A549 (cell line): ENCODE measurements at regions not wholly inside any gene's neighbourhood (a gene's known extent, or its start where the extent isn't known, plus 50 kb on each side); places are given as distances from the start of the nearest gene placed in this dataset.

Experiments used
- ATAC-seq, 2 experiments: fragments of 200-7000 bp in 1 of 2; fragments of >200 bp in 1 of 2; cut with Nextera tagmentation in 1 of 2; cut with Tn5 transposase in 1 of 2; 3 replicates each; pipeline versions ENCODE4 v1.8.0 to v1.9.1; 2018 to 2020; ENCODE audit warnings: mild to moderate bottlenecking in 1 of 2, moderate library complexity in 1 of 2
- CTCF ChIA-PET: fragments of 300-600 bp; sonication (Branson Sonifier 250); formaldehyde crosslinking; extraction: SDS; loops from one replicate; lab custom pipeline; 2021; ENCODE audit warnings: antibody characterized with exemption, inconsistent platforms; lab: Yijun Ruan, JAX
- POLR2A ChIA-PET: fragments of 350-600 bp; formaldehyde crosslinking; extraction: SDS; loops from one replicate; lab custom pipeline; 2021; ENCODE audit warnings: antibody characterized with exemption, inconsistent platforms; lab: Yijun Ruan, JAX
- DNase-seq, 2 experiments: peaks; one replicate each; pipeline versions ENCODE4 v3.0.0 to v3.0.0-alpha.2; 2011 to 2016; ENCODE audit warnings: low read depth in 1 of 2, low spot score in 1 of 2
- FAIRE-seq: peaks from 2 replicates; lab custom pipeline; 2011; peaks lifted over from hg19 to GRCh38; lab: Jason Lieb, UNC
- H3K27ac ChIP-seq, 2 experiments: fragments of >200 bp; sonication (Bioruptor Twin); formaldehyde crosslinking; 3 replicates each; pipeline ENCODE4 v1.5.1; 2016 to 2017
- H3K4me1 ChIP-seq: fragments of >200 bp; sonication (Bioruptor Twin); formaldehyde crosslinking; 3 replicates; pipeline ENCODE4 v1.6.1; 2016
- H3K4me2 ChIP-seq: fragments of >200 bp; sonication (Bioruptor Twin); formaldehyde crosslinking; 3 replicates; pipeline ENCODE4 v1.6.1; 2016
- H3K4me3 ChIP-seq: fragments of >200 bp; sonication (Bioruptor Twin); formaldehyde crosslinking; 3 replicates; pipeline ENCODE4 v1.5.1; 2016
- H3K9me3 ChIP-seq: fragments of >200 bp; sonication (Bioruptor Twin); formaldehyde crosslinking; 3 replicates; pipeline ENCODE4 v1.6.1; 2016
- ATOH8 ChIP-seq: fragments of 250-450 bp; sonication (Bioruptor Pico); IDR thresholded peaks from 2 replicates; pipeline ENCODE4 v1.5.0; 2020; ENCODE audit warnings: low read depth, mild to moderate bottlenecking, moderate library complexity
- CBX2 ChIP-seq: fragments of 200-600 bp; sonication (generic); IDR thresholded peaks from 2 replicates; pipeline ENCODE4 v1.6.1; 2016; ENCODE audit warnings: low read depth, mild to moderate bottlenecking, borderline replicate concordance
- CTCF ChIP-seq: fragments of >200 bp; sonication (Bioruptor Twin); formaldehyde crosslinking; IDR thresholded peaks from 3 replicates; pipeline ENCODE4 v1.5.1; 2016
- EHMT2 ChIP-seq: fragments of 200-600 bp; sonication (generic); IDR thresholded peaks from 2 replicates; pipeline ENCODE4 v1.6.1; 2016; ENCODE audit warnings: antibody characterized with exemption, low read depth, mild to moderate bottlenecking, moderate library complexity
- ELK1 ChIP-seq: fragments of 150-350 bp; IDR thresholded peaks from 2 replicates; pipeline ENCODE4 v1.6.1; 2014; ENCODE audit warnings: low read depth, mild to moderate bottlenecking, low read length
- EP300 ChIP-seq, 2 experiments: fragments of >200 bp; sonication (Bioruptor Twin); formaldehyde crosslinking; IDR thresholded peaks; 2 replicates in 1 of 2; 3 replicates in 1 of 2; pipeline ENCODE4 v1.6.1; 2016 to 2017
- FOSB ChIP-seq: fragments of 250-450 bp; sonication (Bioruptor Pico); IDR thresholded peaks from 2 replicates; pipeline ENCODE4 v1.5.0; 2020; ENCODE audit warnings: mild to moderate bottlenecking, moderate library complexity
- FOSL2 ChIP-seq, 2 experiments: fragments of 450-650 bp in 1 of 2; fragments of >200 bp in 1 of 2; sonication (Bioruptor Twin) in 1 of 2; formaldehyde crosslinking; IDR thresholded peaks; 2 replicates each; pipeline versions ENCODE4 v1.5.0 to v1.6.1; 2016 to 2020; ENCODE audit warnings: mild to moderate bottlenecking in 1 of 2, moderate library complexity in 1 of 2
- FOXS1 ChIP-seq: fragments of 250-450 bp; sonication (Bioruptor Pico); IDR thresholded peaks from 2 replicates; pipeline ENCODE4 v1.5.0; 2020; ENCODE audit warnings: mild to moderate bottlenecking, moderate library complexity
- HES2 ChIP-seq: fragments of >200 bp; sonication (Bioruptor Twin); formaldehyde crosslinking; IDR thresholded peaks from 2 replicates; pipeline ENCODE4 v1.6.1; 2016
- HMGXB4 ChIP-seq: fragments of 250-450 bp; sonication (Bioruptor Pico); IDR thresholded peaks from 2 replicates; pipeline ENCODE4 v1.5.0; 2021; ENCODE audit warnings: mild to moderate bottlenecking, moderate library complexity, borderline replicate concordance
- JUNB ChIP-seq: fragments of >200 bp; sonication (Bioruptor Twin); formaldehyde crosslinking; IDR thresholded peaks from 2 replicates; pipeline ENCODE4 v1.6.1; 2016
- MYC ChIP-seq: IDR thresholded peaks from 2 replicates; pipeline ENCODE4 v1.6.1; 2012; ENCODE audit warnings: mild to moderate bottlenecking, inconsistent platforms, low read length, improper control_type of control experiment, borderline replicate concordance
- PBX3 ChIP-seq: IDR thresholded peaks from 2 replicates; pipeline ENCODE4 v1.6.1; 2012
- RAD21 ChIP-seq, 2 experiments: fragments of >200 bp in 1 of 2; sonication (Bioruptor Twin) in 1 of 2; formaldehyde crosslinking in 1 of 2; IDR thresholded peaks in 1 of 2; conservative IDR thresholded peaks in 1 of 2; 2 replicates in 1 of 2; 3 replicates in 1 of 2; pipeline ENCODE4 v1.6.1; 2012 to 2018; ENCODE audit warnings: inconsistent platforms in 1 of 2
- RARB ChIP-seq: fragments of 250-450 bp; sonication (Bioruptor Pico); IDR thresholded peaks from 2 replicates; pipeline ENCODE4 v1.8.0; 2021; ENCODE audit warnings: mild to moderate bottlenecking, moderate library complexity
- SMC3 ChIP-seq: fragments of >200 bp; sonication (Bioruptor Twin); formaldehyde crosslinking; IDR thresholded peaks from 3 replicates; pipeline ENCODE4 v1.6.1; 2018; ENCODE audit warnings: inconsistent platforms
- WGBS: methylation state at CpG from one replicate; pipeline ENCODE4 v1.1.6; 2017; ENCODE audit errors: missing lambda C conversion rate; 5-methylcytosine and 5-hydroxymethylcytosine counted together

GRCh38 chr3:35900079-35900478, 260.8 kb downstream of the ARPP21 start (continued):
- TF ChIP-seq CTCF: no peak
- no peak for TF ChIP-seq HMGXB4

GRCh38 chr3:35908366-35909232, 269.3 kb downstream of the ARPP21 start:
- CTCF ChIA-PET: interaction anchor here (0.6 to 3.0 kb wide), 35 partner anchors 10 to 1931 kb away, joined by 3 to 14 read pairs (median 3); no protein-coding TSS in a partner anchor
- Histone ChIP-seq H3K4me2 (no peak overlapping the region), H3K4me3 (no peak overlapping the region), H3K4me1 (no peaks in the 10 kb centered on the region), H3K9me3 (no peaks in the 10 kb centered on the region), H3K27ac (no peak overlapping the region)
- ATAC-seq (peak; percentile 73 to 86; a peak in 5 of 6 replicates), DNase-seq (peak; percentile 18 to 78), FAIRE-seq (peak; percentile 84)
- TF ChIP-seq SMC3 (peak; percentile 92), CBX2 (no peak), CTCF (peak; percentile 84), RAD21 (conservative IDR thresholded peaks at IDR 0.05 in 1 of 2, IDR thresholded peaks at IDR 0.05 in 1 of 2) (peak; percentile 75 to 84)
- POLR2A ChIA-PET: no interaction called here
- 37% methylated on average over 9 of the region's 9 CpGs for WGBS

GRCh38 chr3:35919160-35919559, 279.8 kb downstream of the ARPP21 start:
- no peak for TF ChIP-seq MYC
- no peak for TF ChIP-seq JUNB
- TF ChIP-seq EHMT2: no peak
- no peak for TF ChIP-seq RARB (CRISPR knock-in tag)
- no peak for TF ChIP-seq FOSB (CRISPR knock-in tag)
- TF ChIP-seq SMC3: no peak
- TF ChIP-seq ATOH8 (CRISPR knock-in tag): no peak
- TF ChIP-seq EP300 (IDR thresholded peaks at IDR 0.05): no peak
- TF ChIP-seq ELK1: no peak
- TF ChIP-seq PBX3: no peak
- TF ChIP-seq HES2: no peak
- TF ChIP-seq FOSL2 (IDR thresholded peaks at IDR 0.05): no peak
- TF ChIP-seq FOSL2 (CRISPR knock-in tag; IDR thresholded peaks at IDR 0.05): no peak
- TF ChIP-seq FOXS1: no peak
- TF ChIP-seq, all 56 proteins: peak for 0
- POLR2A ChIA-PET: no interaction called here
- no peak overlapping the region for H3K4me2 ChIP-seq
- no peak overlapping the region for H3K4me3 ChIP-seq
- FAIRE-seq (no peak), ATAC-seq (no peak), DNase-seq (no peak)
- H3K9me3 ChIP-seq: peaks cover 14% of the 10 kb centered on the region; the same call in 1 of the 3 replicates
- CTCF ChIA-PET: no interaction called here
- no peaks in the 10 kb centered on the region for H3K4me1 ChIP-seq
- WGBS: 44% methylated on average over 6 of the region's 6 CpGs
- H3K27ac ChIP-seq: no peak overlapping the region
